Spleen (tissue), 11 donors: ENCODE measurements at regions not wholly inside any gene's neighbourhood (a gene's known extent, or its start where the extent isn't known, plus 50 kb on each side); places are given as distances from the start of the nearest gene placed in this dataset.
A peak's percentile ranks its signal among the peaks of the same experiment; 100 is the strongest.

Experiments
- DNase-seq: peaks from one replicate; pipeline ENCODE4 v3.0.0-alpha.2; 2020
- H3K27ac ChIP-seq, 8 donors: fragments of 200-600 bp; sonication (generic) in 7 of 8; 1 replicate in 4 of 8; 2 replicates in 4 of 8; pipeline versions ENCODE4 v1.5.0 to v1.8.0; 2016 to 2021; ENCODE audit warnings: inconsistent platforms in 4 of 8, mild to moderate bottlenecking in 4 of 8, moderate library complexity in 1 of 8
- H3K27me3 ChIP-seq, 7 donors: fragments of 200-600 bp; sonication (generic) in 6 of 7; replicated peaks in 1 of 7; 1 replicate in 4 of 7; 2 replicates in 3 of 7; pipeline versions ENCODE4 v1.5.0 to v1.8.0; 2016 to 2021; ENCODE audit warnings: inconsistent platforms in 3 of 7, mild to moderate bottlenecking in 1 of 7
- H3K36me3 ChIP-seq, 6 donors: fragments of 200-600 bp; sonication (generic) in 5 of 6; 1 replicate in 4 of 6; 2 replicates in 2 of 6; pipeline versions ENCODE4 v1.5.0 to v1.8.0; 2016 to 2021; ENCODE audit warnings: inconsistent platforms in 2 of 6
- H3K4me1 ChIP-seq, 6 donors: fragments of 200-600 bp; sonication (generic) in 5 of 6; 1 replicate in 3 of 6; 2 replicates in 3 of 6; pipeline versions ENCODE4 v1.5.0 to v1.8.0; 2016 to 2021; ENCODE audit warnings: inconsistent platforms in 3 of 6
- H3K4me3 ChIP-seq, 8 donors: fragments of 200-600 bp; sonication (generic) in 7 of 8; 1 replicate in 4 of 8; 2 replicates in 4 of 8; pipeline versions ENCODE4 v1.5.0 to v1.8.0; 2016 to 2021; ENCODE audit warnings: inconsistent platforms in 4 of 8, mild to moderate bottlenecking in 4 of 8, moderate library complexity in 2 of 8
- H3K9me3 ChIP-seq, 8 donors: fragments of 200-600 bp; sonication (generic) in 7 of 8; 1 replicate in 4 of 8; 2 replicates in 4 of 8; pipeline versions ENCODE4 v1.5.0 to v1.8.0; 2016 to 2021; ENCODE audit warnings: inconsistent platforms in 4 of 8
- CTCF ChIP-seq, 11 experiments: fragments of 200-600 bp in 7 of 11; fragments of 450-650 bp in 4 of 11; sonication (generic) in 4 of 11; IDR thresholded peaks in 8 of 11; conservative IDR thresholded peaks in 3 of 11; 1 replicate in 7 of 11; 2 replicates in 4 of 11; pipeline versions ENCODE4 v1.4.0 to v1.8.0; 2016 to 2021; ENCODE audit warnings: antibody characterized with exemption in 11 of 11, inconsistent platforms in 4 of 11, mild to moderate bottlenecking in 1 of 11
- POLR2A ChIP-seq, 3 donors: fragments of 450-650 bp; IDR thresholded peaks; one replicate each; pipeline ENCODE4 v1.5.1; 2017; ENCODE audit warnings: antibody characterized with exemption in 3 of 3, mild to moderate bottlenecking in 1 of 3
- POLR2AphosphoS5 ChIP-seq, 3 donors: sonication (generic); formaldehyde crosslinking; IDR thresholded peaks; one replicate each; pipeline ENCODE4 v1.5.1; 2017; ENCODE audit warnings: antibody characterized with exemption in 3 of 3
- WGBS, 5 donors: extraction: QIAGEN DNeasy Blood & Tissue Kit in 3 of 5; methylation state at CpG; one replicate each; pipeline versions ENCODE4 v1.1.5 to v1.1.7; 2013 to 2018; 5-methylcytosine and 5-hydroxymethylcytosine counted together
- intact Hi-C: fragments of 100-400 bp; cut with DNase I; formaldehyde crosslinking; loops from one replicate; pipeline ENCODE4 v1.15.0; 2023; ENCODE audit warnings: low total_unique reads
- donor health status: healthy with polysubstance abuse.
- donor health status: DM: no; HTN: no; CAD: no; lungs with moderate emphysema.
- donor health status: DM: no; HTN: no; CAD: no.
- donor health status: Bipolar disorder and iron deficiency.
- donor health status: healthy.
- donor health status: DM: no; HTN: no; CAD: no.
- donor health status: DM: yes; HTN: yes; CAD: no.

GRCh38 chr19:30733826-30734550 is 361.8 kb downstream of the ZNF536 start:
- Histone ChIP-seq H3K4me3 (no peak overlapping the region), H3K36me3 (no peaks in the 10 kb centered on the region), H3K4me1 (no peaks in the 10 kb centered on the region), H3K9me3 (no peaks in the 10 kb centered on the region), H3K27ac (no peak overlapping the region), H3K27me3 (no peaks in the 10 kb centered on the region)
- DNase-seq = no peak
- WGBS, 5 donors = 75 to 84% (median 82%) methylated on average over 15 of the region's 15 CpGs
- intact Hi-C loops = no loop called here
- no peak for TF ChIP-seq CTCF (IDR thresholded peaks at IDR 0.05 in 8 of 11, conservative IDR thresholded peaks at IDR 0.05 in 3 of 11)
- no peak for TF ChIP-seq POLR2AphosphoS5 (IDR thresholded peaks at IDR 0.05)
- no peak for TF ChIP-seq POLR2A (IDR thresholded peaks at IDR 0.05)

- H3K9me3 ChIP-seq = no peaks in the 10 kb centered on the region
- no peaks in the 10 kb centered on the region for H3K36me3 ChIP-seq
- no peak for DNase-seq
- no peak overlapping the region for H3K4me3 ChIP-seq
- no peaks in the 10 kb centered on the region for H3K4me1 ChIP-seq
- no peaks in the 10 kb centered on the region for H3K27me3 ChIP-seq
- WGBS, 5 donors = 88 to 94% (median 92%) methylated on average over 3 of the region's 3 CpGs
- intact Hi-C loops = no loop called here
- H3K27ac ChIP-seq = no peak overlapping the region
- TF ChIP-seq CTCF (IDR thresholded peaks at IDR 0.05 in 8 of 11, conservative IDR thresholded peaks at IDR 0.05 in 3 of 11) (no peak), POLR2A (IDR thresholded peaks at IDR 0.05) (no peak), POLR2AphosphoS5 (IDR thresholded peaks at IDR 0.05) (no peak)
These were observed 359.4 kb downstream of the ZNF536 start for GRCh38 chr19:30731591-30731990.

- no peaks in the 10 kb centered on the region for H3K36me3 ChIP-seq
- H3K27me3 ChIP-seq = no peaks in the 10 kb centered on the region
- intact Hi-C loops = no loop called here
- WGBS, 5 donors = 47 to 58% (median 52%) methylated on average over 6 of the region's 6 CpGs
- no peaks in the 10 kb centered on the region for H3K9me3 ChIP-seq
- DNase-seq = no peak
- TF ChIP-seq POLR2A (IDR thresholded peaks at IDR 0.05) = no peak
- no peak for TF ChIP-seq CTCF (IDR thresholded peaks at IDR 0.05 in 8 of 11, conservative IDR thresholded peaks at IDR 0.05 in 3 of 11)
- no peak for TF ChIP-seq POLR2AphosphoS5 (IDR thresholded peaks at IDR 0.05)
- H3K4me1 ChIP-seq = no peaks in the 10 kb centered on the region
- no peak overlapping the region for H3K4me3 ChIP-seq
- no peak overlapping the region for H3K27ac ChIP-seq
These were observed 357.3 kb downstream of the ZNF536 start for GRCh38 chr19:30729451-30729850.

GRCh38 chr19:30722761-30723160 is 350.6 kb downstream of the ZNF536 start:
- no peak for TF ChIP-seq CTCF (IDR thresholded peaks at IDR 0.05 in 8 of 11, conservative IDR thresholded peaks at IDR 0.05 in 3 of 11)
- no peak for TF ChIP-seq POLR2A (IDR thresholded peaks at IDR 0.05)
- TF ChIP-seq POLR2AphosphoS5 (IDR thresholded peaks at IDR 0.05) = no peak
- peaks cover 0 to 25% (median 16%) of the 10 kb centered on the region in 6 donors for H3K4me1 ChIP-seq
- intact Hi-C loops = no loop called here
- peaks cover 0 to 19% (median 0%) of the 10 kb centered on the region in 7 donors for H3K27me3 ChIP-seq
- 86 to 92% (median 91%) methylated on average over 8 to 9 of the region's 9 CpGs for WGBS, 5 donors
- peak; percentile 42 for DNase-seq
- no peaks in the 10 kb centered on the region for H3K36me3 ChIP-seq
- no peak overlapping the region for H3K4me3 ChIP-seq
- no peaks in the 10 kb centered on the region for H3K9me3 ChIP-seq
- H3K27ac ChIP-seq = no peak overlapping the region
